DND-41 (cell line): ENCODE measurements at regions not wholly inside any gene's neighbourhood (a gene's known extent, or its start where the extent isn't known, plus 50 kb on each side); places are given as distances from the start of the nearest gene placed in this dataset.

ENCODE experiments used
- EZH2 ChIP-seq: IDR thresholded peaks from 3 replicates; pipeline ENCODE4 v1.6.1; 2012; ENCODE audit warnings: borderline replicate concordance, low read depth, mild to moderate bottlenecking, moderate library complexity, low read length, inconsistent platforms; ENCODE audit not compliant: severe bottlenecking
- TF ChIP-seq, protein P1 (sequence below): IDR thresholded peaks from 2 replicates; pipeline ENCODE4 v1.5.1; 2012; ENCODE audit warnings: borderline replicate concordance, low read length, moderate library complexity, mild to moderate bottlenecking; ENCODE audit not compliant: poor library complexity, severe bottlenecking; ENCODE audit errors: extremely low read depth

DNA sequence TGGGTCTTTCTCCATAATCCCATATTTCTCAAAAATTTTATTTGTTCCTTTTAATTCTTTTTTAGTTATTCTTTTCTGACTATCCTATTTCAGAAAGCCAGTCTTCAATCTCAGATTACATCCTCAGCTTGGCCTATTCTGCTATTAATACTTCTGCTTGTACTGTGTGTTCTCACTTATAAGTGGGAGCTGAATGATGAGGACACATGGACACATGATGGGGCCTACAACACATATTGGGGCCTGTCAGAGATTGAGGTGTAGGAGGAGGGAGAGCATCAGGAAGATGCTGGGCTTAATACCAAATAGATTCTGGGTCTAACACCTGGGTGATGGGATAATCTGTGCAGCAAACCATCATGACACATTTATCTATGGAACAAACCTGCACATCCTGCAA, 82.3 kb downstream of the MAGEE1 start:
- TF ChIP-seq, protein P1, sequence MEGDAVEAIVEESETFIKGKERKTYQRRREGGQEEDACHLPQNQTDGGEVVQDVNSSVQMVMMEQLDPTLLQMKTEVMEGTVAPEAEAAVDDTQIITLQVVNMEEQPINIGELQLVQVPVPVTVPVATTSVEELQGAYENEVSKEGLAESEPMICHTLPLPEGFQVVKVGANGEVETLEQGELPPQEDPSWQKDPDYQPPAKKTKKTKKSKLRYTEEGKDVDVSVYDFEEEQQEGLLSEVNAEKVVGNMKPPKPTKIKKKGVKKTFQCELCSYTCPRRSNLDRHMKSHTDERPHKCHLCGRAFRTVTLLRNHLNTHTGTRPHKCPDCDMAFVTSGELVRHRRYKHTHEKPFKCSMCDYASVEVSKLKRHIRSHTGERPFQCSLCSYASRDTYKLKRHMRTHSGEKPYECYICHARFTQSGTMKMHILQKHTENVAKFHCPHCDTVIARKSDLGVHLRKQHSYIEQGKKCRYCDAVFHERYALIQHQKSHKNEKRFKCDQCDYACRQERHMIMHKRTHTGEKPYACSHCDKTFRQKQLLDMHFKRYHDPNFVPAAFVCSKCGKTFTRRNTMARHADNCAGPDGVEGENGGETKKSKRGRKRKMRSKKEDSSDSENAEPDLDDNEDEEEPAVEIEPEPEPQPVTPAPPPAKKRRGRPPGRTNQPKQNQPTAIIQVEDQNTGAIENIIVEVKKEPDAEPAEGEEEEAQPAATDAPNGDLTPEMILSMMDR: no peak
- TF ChIP-seq EZH2: no peak
